SKM-1 (cell line): ENCODE measurements at regions not wholly inside any gene's neighbourhood (a gene's known extent, or its start where the extent isn't known, plus 50 kb on each side); places are given as distances from the start of the nearest gene placed in this dataset.
"Not testable (repeated sequence)": the region's sequence is repeated elsewhere in the genome, so short reads cannot be mapped to it uniquely, and the experiment has no call there.

Experiments used
- DNase-seq: peaks from one replicate; lab custom pipeline; 2025; ENCODE audit not compliant: unreplicated experiment; lab: John Stamatoyannopoulos, UW

DNA sequence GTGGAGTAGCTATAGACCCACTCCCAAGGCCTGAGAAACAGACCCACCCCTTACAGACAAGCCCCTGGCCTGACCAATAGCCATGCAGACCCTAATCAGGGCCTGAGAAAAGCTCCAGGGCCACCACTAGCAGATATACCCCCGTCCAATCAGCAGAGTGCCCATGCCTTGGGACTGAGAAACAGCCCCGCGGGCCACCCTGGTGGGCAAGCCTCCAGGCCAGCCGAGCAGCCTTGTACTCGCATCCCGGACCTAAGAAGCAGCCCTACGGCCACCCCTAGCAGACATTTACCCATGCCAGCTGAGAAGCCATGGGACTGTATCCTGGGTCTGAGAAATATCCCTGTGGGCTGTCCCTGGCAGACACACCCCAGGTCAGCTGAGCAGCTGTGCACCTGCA lies 436.5 kb downstream of the SMARCA1 start:
- DNase-seq = no peak

DNA sequence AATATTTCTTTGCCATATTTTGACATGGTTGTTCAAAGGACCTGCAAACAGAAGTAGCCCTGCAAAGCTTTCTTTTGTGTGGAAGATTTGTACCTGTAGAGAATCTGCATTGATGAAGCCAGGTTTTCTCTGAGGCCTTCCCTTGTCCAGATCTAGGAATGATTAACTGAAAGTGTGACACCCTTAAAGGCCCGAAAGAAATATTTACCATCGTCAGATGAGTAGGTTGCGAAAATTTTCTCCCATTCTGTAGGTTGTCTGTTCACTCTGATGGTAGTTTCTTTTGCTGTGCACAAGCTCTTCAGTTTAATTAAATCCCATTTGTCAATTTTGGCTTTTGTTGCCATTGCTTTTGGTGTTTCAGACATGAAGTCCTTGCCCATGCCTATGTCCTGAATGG lies 439.0 kb downstream of the SMARCA1 start:
- not testable (repeated sequence) for DNase-seq

DNA sequence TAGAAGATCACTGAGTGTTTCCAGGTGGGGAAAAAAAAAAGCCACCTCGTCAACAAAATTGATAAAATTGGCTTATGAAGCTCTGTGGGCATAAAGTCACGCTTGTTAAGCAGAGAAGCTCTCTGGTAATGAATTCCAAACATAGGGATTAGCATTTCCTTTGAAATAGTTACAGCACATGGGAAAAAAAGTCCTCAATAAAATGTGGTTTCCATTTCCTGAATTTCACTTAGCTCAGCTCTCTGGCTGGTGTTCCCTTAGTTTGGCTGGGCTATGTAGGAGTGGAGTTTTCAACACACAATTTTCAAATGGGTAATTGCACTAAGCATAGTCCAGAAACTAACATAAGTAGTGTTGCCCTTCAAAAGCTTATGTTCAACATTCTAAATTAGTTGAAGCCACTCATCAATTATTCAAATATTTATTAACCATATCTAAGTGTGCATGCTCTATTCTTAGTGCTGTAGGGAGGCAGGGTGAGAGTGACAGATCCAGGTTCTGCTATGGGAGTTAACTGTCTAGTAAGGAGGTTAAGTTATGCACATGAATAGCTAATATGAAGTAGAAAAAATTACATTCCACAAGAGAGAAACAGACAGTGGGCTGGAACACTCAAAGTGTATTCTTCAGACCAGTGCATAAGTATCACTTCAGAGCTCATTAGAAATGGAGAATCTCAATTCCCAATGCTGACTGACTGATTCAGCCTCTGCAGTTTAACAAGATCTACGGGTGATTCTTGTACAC lies 445.7 kb downstream of the SMARCA1 start:
- DNase-seq = no peak

DNA sequence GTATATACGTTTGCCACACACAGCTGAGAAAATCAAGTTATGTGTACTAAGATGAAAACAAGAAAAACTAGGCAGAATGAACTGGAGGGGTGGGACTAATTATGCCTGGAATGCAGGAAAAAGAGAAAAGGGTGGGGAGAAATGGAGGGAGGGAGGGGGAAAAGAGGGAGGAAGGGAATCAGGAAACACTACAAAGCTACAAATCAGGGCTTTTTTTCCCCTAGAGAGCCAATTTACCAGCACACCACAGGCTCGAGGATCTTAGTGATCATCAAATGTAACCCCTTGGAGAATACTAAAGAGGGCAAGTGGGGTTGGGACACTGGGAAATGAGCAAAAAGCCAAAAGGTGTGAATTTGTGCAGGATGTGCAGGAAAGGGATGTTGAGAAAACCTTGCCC lies 451.9 kb downstream of the SMARCA1 start:
- DNase-seq = no peak

DNA sequence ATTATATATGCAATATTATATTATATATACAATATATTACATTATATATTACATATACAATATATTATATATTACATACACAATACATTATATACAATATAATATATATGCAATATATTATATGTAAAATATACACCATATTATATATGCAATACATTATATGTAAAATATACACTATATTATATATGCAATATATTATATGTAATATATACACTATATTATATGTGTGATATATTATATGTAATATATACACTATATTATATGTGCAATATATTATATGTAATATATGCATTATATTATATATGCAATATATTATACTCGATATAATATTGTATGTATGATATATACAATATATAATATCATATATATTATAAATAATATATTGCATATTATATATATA lies 457.4 kb downstream of the SMARCA1 start:
- DNase-seq = no peak

DNA sequence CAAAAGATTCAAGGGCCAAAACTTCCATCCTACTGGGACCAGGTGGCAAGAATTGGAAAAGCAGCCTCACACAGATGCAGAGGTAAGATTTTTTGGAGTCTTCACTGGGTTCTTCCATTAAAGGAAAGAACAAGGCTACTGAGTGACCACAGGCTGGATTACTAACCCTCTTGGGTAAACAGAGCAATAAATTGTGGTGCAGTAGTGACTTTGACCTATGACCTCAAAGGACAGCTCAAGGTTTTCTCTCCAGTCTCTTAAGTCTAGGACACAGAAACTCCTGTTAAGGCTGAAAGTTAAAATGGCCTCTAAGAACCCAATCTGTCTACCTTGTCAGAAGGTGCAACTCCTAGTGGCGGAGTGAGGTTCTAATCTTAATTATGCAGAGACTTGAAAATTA lies 464.9 kb downstream of the SMARCA1 start:
- no peak for DNase-seq

DNA sequence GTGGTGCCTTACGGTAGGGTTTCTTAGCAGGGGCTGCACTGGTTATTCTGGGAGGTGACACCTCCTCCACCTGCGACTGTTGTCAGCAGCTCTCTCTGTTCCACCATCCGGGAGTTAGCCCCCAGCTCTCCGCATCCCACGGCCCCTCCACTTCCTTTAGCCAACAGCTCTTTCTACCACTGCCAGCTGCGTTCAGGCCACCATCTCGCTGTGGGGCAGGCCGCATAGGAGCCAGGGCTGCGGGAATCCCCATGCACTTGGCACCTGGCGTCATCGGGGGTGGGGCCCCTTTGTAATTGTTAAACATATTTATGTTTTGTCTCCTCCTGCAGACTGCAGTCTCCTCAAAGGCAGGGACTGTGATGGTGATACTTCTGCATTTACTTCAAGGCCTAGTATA lies 480.2 kb downstream of the SMARCA1 start:
- no peak for DNase-seq

DNA sequence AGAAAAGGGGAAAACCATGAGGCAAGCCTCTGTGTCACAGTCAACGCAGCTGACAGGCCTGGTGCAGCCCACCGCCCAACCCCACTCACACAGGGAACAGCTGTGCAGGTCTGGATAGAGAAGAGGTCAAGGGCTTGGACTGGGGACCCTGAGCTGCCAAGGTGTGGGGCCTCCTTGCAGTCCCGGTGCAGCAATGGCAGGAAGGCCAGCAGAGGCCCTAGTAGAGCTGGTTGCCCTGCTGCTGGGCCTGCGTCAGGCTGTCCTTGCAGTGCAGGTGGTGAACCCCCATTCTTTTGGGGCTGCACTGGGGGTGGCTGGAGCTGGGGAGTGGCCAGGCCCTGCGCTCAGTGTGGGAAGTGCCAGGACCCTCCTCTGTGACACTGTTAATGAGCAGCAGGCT lies 482.0 kb downstream of the SMARCA1 start:
- DNase-seq = no peak

DNA sequence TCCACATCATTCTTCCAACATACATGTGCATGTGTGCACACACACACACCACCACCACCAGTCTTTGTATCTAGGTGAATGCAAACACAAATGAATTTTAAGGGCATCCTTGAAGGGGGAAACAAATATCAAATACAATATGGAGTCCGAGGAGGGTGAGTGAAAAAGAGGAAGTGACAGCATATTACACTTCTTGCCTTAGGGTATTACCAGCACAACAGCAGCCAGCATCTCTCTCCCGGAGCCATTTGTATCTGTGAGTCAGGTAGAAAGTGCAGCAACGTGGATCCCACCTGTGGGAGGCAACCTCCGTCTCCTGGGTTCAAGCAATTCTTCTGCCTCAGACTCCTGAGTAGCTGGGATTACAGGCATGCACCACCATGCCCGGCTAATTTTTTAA lies 483.2 kb downstream of the SMARCA1 start:
- no peak for DNase-seq

DNA sequence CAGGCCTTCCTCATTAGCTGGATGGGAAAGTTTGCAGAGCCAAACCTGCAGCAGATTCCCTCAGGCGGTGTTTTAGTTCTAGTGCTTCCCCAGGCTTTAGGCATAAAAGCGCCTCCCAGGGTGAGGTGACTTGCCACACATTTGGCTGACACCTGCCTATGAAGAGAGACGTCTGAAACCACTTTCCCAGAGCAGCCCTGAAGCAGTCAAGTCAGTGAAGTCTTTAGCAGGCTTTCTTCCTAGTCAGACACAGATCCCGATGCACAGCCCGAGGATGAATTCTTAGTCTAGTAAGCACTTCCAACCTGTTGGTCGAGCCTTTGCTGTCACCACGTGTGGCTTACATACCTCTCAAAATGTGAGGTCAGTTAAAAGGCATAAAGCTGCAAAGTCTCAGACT lies 484.1 kb downstream of the SMARCA1 start:
- DNase-seq = no peak

DNA sequence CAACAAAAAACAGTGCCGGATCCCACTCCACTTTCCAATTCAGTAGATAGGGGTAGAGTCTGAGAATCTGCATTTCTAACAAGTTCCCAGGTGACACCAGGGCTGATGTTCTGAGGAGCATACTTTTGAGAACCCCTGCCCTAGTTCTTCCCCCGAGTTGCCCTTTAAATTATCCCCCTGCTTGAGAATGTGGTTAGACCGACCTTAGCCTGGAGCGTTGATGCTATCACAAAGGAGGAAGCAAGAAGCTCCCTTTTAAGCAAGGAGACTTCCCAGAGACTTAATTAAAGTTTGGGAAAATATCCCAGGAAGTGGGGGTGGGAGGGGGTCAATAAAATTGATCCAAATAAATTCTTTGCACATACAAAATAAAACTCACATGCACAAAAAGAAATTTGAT lies 485.9 kb downstream of the SMARCA1 start:
- no peak for DNase-seq

DNA sequence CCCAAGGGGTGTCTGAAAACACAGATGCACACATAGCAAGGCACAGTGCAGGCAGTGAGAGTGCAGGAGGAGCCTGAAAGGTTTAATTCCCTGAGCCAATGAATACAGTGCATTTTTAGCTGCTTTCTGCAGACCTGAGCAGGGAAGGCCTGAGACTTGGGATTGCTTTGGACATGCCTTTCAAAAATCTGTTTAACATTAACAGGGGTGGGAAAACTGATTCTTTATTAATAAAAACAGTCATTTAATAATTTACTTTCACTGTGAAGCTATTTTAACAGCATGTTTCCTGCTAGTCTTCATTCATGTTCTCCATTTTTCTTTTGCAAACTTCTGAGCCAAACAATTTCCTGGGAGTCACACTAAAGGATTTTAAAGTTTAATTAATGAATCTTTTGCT lies 488.1 kb downstream of the SMARCA1 start:
- no peak for DNase-seq

DNA sequence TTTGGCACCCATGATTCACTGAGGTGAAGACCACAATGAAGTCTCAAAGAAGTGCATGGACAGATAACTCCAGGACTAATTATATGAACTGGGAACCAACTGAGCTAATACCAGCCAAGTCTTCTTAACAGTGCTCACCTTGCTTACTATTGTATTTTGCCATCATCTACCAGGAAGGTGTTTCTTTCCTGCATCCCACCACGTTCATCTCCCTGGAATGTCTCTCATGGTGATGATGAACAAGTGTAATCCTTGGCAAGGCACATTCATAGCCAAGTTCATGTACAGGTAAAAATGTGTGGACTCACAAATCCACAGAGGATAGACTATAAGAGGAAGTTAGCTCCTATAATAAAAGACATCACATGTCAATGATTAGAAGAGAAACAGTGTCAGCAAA lies 489.1 kb downstream of the SMARCA1 start:
- no peak for DNase-seq

DNA sequence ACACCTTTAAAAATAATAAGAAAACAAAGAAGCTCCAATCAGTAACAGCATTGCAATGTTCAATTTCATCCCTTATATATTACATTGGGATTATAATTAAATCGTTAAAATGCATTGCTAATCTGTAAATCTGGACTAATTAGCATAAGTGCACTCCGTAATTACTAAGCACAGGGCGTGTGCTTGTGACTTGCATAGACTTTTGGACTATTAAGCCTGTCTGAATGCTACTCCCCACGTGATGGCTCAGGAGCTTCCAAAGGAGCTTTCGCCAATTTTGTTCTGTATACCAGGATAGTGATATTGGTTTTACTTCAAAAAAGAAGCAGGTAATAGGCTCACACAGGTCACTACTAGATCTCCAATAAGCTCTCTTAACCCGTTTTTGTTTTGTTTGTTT lies 497.1 kb downstream of the SMARCA1 start:
- DNase-seq = no peak

DNA sequence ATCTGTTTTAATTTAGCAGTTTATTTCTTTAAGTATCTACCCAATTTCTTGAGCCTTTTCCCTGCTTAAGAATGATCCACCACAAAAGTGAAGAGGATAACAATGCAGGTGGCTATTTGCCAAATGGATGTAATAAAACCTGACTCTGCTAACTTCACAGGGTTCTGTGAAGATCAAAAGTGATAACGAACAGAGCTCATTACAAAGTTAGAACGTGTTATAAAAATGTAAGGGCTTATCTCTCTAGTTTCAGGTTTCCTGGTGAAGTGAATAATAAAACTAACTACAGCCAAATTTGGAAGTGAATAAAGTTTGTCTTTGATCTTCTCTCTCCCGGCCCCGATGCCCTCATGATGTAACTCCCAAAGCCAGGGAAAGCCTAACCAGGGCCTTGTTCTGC lies 497.9 kb downstream of the SMARCA1 start:
- no peak for DNase-seq

DNA sequence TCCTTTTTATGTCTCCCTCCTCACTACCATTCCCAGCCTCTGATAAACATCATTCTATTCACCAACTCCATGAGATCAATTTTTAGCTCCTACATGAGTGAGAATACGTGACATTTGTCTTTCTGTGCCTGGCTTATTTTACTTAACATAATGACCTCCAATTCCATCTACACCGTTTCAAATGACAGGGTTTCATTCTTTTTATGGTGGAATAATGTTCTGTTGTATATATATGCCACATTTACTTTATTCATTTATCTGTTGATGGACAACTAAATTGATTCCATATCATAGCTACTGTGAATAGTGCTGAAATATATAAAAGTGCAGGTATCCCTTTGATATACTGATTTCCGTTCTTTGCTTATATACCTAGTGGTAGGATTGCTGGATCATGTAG lies 503.9 kb downstream of the SMARCA1 start:
- DNase-seq = no peak

DNA sequence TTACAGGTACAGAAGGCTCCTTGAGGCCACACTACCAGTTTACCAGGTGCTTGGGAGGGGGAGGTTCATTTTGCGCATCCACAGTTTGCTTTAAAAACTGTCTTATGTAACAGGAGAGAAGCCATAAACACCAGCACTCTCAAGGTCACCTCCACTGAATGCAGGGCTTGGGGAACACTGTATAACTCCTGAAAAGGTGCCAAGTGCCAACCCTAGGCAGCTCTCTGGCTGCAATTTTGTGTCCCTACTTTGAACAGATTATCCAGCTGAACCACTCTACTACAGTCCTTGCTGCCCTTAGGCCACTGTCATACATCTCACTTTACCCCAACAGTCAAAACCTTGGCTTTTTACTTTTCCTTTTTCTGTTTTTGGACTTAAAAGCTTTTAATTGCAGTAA lies 507.9 kb downstream of the SMARCA1 start:
- DNase-seq = no peak

DNA sequence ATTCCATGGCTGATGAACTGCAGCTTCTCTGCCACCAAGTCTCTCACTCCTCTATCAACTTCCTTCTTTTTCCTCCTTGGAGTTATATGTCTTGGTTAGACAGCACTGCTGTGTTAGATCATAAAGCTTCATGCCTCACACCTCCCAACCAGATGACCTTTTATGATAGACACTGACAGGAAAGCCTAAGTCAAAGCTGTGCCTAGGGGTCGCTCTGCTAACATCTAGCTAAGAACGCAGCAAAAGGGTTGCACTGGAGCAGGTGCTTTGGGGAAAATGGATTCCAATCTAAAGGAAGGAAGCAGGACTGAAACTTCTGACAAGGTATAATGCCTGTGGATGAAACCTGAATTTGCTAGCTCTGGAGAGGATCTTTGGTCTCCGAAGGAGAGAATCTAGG lies 509.7 kb downstream of the SMARCA1 start:
- DNase-seq = no peak

DNA sequence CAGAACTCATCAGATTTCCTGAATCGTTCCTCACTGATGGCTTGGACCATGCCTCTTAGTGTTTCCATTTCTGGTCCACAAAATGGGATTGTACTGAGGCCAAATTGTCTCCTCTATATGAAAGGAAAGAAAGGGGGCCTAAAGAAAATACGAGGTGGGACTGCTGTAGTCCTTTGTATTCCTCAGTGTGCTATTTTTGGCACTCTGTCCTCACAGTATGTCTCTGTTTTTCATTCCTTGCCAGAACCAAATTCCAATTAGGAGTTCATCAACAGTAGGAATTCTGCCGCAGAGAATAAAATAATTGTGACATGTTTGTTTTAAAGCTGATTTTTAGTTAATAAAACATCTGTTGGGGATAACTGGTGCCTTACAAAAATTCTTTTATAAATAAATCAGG lies 515.7 kb downstream of the SMARCA1 start:
- no peak for DNase-seq

DNA sequence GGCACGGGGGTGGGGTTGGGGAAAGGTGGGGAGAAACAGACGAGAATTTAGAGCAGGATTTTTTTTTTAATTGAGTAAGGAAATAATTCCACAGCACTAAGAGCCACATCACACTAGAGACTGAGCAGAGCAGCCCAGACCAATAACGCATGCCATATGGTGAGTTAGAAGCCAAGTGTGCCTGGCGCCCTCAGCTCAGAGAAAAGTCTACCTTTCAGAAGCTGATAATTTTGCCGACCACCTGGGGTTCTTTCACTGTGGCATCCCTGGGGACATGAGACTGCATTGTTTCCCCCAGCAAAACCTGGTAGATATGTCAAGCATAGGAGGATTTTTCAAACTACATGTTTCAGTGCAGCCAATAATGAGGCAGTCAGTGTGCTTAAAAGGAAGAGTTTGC lies 516.8 kb downstream of the SMARCA1 start:
- no peak for DNase-seq

DNA sequence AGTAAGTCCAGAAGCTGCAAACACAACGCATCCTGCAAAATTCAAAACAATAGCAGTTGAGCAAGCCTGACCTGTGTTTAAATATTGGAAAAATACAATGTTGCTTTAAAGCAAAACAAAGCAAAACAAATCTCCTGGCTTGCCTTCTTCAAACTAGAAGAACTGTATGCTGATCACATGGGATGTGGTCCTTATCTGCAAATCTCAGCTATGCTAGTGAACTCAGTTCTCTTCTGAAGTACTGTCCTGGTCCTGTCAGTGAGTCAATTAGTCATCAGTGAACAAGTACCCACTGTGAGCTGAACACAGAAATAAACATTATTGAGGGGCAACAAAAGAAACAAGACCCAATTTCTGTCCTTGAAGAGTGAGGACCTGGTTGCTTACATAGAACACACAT lies 522.5 kb downstream of the SMARCA1 start:
- DNase-seq = no peak

DNA sequence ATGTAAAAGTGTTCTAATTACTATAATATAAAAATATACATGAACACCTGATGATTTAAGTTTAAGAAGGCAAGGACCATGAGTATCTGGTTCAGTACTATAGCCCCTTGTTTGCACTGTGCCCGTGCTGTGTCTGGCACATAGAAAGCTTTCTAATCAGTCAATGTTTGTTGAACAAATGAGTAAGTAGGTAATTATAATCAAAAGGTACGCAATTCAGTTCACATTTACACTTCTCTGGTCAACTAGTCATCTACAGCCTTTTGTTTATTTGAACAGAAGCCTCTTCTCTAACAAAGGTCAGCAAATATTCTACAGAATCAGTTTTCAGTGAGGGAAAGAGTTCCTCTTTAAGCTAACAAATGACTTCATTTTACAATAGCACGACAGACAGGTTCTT lies 523.3 kb downstream of the SMARCA1 start:
- DNase-seq = no peak

DNA sequence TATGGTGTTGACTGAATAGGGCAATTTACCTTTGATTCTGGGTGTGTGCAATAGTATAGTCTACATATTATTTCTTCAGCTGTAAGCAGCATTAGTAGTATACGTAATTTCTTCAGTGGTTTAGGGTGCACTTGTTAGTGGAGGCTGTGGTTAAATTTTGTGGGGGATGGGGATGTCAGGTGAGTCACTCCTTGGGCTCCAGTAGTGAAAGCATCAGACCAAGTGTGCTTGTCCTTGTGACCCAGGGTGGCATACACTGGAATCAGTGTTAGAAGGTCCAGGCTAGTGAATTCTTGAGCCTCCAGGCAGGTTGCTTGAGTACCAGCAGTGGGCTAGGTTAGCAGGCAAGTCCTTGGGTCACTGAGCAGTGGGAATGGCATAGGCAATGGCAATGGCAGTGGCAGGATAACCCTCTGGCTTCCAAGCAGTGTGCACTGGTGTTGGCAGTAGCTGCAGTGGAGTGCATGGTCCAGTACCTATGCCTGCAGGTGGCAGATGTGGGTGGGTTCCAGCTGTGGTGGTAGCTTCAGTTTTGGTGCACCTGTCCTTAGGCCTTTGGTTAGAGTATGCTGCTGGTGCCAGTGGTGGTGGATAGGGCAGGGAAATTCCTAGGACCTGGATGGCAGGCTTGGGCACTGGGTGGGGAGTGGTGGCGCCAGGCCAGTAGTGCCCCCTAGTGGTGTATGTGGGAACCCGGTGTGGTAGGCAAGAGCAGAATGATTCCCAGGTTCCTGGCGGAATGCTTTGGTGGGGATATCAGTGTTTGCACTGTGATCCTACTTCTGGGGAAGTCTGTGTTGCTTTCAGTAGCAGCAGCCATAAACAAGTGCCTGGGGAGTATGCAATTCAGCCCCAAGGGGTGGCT lies 531.0 kb downstream of the SMARCA1 start:
- DNase-seq = no peak
